Renal pelvis (tissue), 1 donor: ENCODE measurements at regions not wholly inside any gene's neighbourhood (a gene's known extent, or its start where the extent isn't known, plus 50 kb on each side); places are given as distances from the start of the nearest gene placed in this dataset.

Source experiments
- DNase-seq: peaks from one replicate; pipeline ENCODE4 v3.0.0-alpha.2; 2013

DNA sequence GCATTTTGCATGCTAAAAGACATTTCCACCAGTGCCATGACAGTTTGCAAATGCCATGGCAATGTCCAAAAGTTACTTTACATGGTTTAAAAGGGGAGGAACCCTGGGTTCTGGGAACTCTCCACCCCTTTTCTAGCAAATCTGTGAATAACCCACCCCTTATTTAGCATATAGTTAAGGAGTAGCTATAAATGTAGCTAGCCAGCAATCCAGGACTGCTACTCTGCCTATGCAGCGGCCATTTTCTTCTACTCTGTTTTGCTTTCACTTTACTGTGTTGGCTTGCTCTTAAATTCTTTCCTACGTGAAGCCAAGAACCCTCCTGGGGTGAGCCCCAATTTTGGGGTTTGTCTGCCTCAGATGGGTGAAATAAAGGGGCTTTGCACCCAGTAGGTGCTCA is 141.0 kb downstream of the PTPN11 start:
- no peak for DNase-seq

DNA sequence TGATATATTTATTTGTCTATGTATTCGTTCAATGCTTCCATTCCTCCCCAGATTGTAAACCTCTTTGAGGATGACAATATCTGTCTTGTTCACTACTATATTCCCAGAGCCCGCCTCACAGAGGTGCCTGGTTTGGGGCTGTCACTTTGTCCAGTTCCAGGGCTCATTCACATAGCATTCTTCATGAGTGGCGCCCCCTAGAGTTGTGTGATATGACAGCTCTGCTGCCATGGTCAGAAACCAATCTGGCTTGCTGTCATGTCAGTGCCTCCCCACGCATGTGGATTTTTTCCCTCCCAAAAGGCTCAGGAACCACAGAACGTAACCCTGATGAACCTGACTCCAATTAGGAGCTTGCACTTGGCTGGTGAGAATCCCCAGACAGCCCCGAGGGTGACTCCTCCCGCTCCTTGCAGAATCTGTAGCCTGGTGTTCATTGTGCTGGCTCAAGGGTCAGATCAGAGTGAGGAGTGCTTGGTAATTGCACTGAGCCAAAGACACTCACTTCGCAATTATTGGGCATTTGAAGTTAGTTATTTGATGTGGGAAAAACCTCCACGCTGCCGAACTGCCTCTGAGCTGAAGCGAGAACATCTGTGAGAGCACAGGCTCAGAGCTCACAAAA is 145.5 kb downstream of the PTPN11 start:
- DNase-seq: no peak

- DNase-seq: no peak
These were observed 149.9 kb downstream of the PTPN11 start for GRCh38 chr12:112568641-112569040.

DNA sequence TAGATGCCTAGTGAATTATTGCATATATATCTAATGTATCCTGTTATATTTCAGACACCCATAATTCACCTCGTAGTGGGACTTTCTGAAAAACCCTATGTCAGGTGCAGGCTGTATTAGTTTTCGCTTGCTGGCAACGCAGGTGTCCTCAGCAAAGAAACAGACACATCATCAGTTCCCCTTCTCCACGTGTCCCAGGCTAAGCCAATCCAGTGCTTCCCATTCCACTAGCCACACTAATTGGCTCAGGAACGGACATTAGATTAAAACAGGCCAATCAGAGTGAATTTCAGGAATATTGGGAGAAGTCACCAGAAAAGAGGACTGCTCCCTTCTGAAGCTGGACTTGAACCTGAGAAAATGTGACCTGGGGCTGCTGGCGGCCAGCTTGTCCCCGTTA is 151.3 kb downstream of the PTPN11 start:
- DNase-seq: no peak

DNA sequence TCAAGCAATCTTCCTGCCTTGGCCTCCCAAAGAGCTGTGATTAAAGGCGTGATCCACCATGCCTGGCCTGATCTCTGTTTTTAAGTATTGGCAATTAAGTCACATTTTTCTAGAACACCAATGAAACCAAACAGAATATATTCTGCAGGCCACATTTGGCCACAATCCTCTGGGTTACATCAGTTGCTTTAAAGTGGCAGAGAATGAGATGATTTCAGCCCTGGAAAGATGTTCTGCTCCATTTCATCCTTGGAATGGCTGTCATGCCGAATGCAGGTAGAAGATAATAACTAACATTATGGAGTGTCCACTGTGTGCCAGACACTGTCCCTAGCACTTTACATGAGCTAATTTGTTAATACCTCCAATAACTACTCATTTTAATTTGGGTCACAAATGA is 154.4 kb downstream of the PTPN11 start:
- DNase-seq: no peak

GRCh38 chr12:112574896-112575558 is 156.3 kb downstream of the PTPN11 start:
- DNase-seq: no peak

- DNase-seq: no peak
These were observed 156.9 kb downstream of the PTPN11 start for GRCh38 chr12:112575559-112576067.

DNA sequence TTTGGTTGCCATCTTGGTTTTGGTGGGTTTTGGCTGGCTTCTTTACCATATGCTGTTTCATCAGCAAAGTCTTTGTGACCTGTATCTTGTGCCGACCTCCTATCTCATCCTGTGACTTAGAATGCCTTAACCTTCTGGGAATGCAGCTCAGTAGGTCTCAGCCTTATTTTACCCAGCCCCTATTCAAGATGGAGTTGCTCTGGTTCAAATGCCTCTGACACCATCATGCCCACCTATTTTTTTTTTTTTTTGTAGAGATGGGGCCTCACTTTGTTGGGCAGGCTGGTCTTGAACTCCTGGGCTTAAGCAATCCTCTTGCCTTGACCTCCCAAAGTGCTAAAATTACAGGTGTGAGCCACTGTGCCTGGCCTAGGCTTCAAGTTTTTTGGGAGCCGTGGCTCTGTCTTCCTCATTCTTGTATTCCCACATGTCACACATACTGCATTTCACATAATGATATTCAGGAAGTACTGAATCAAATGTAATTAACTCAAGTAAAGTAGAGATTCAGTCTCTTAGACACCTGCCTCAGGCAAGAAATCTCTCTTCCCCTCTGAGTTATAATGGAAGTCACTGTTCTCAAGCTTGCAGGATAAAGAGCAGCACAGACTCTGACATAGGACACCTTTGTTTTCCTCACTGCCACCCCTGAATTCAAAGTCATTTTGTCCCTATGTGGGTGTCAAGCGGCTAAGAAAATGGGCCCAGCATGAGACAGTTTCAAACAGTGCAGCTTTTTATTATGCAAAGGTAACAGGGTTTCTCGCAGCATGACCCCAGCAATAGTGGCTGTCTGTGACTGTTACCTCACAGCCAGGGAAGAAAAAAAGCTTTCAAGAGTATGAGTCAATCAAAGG is 159.0 kb downstream of the PTPN11 start:
- no peak for DNase-seq

GRCh38 chr12:112584266-112584722 is 165.5 kb downstream of the PTPN11 start:
- DNase-seq: no peak

GRCh38 chr12:112586148-112586783 is 167.5 kb downstream of the PTPN11 start:
- no peak for DNase-seq

- no peak for DNase-seq
These were observed 170.5 kb downstream of the PTPN11 start for GRCh38 chr12:112589275-112589674.

- no peak for DNase-seq
These were observed 171.5 kb downstream of the PTPN11 start for GRCh38 chr12:112590281-112590680.

- no peak for DNase-seq
These were observed 172.7 kb downstream of the PTPN11 start for GRCh38 chr12:112591488-112591887.

- DNase-seq: no peak
These were observed 176.7 kb downstream of the PTPN11 start for GRCh38 chr12:112595410-112595809.

- DNase-seq: no peak
These were observed 179.2 kb downstream of the PTPN11 start for GRCh38 chr12:112597986-112598385.

GRCh38 chr12:112598626-112599025 is 179.9 kb downstream of the PTPN11 start:
- no peak for DNase-seq

GRCh38 chr12:112599871-112600270 is 181.1 kb downstream of the PTPN11 start:
- DNase-seq: no peak

DNA sequence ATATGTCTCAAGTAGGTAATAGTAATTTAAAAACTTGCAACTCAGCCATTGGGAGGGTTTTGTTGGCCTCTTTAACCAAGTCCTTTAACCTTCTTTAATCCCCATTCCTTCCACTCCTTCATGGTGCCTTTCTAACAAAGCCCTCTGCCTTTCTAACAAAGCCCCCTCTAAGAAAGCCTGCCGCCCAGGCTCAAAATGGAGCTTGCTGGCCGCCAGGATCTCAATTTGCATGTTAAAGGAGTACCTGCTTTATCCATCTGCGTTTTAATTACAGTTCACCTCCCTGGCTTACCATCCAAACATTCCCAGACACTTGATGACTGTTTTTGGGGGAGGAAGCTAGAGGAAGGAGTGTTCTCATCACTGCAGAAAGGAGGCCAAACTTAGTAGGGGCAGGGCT is 183.4 kb downstream of the PTPN11 start:
- DNase-seq: no peak

GRCh38 chr12:112606611-112607365 is 184.8 kb upstream of the RPH3A start:
- no peak for DNase-seq

DNA sequence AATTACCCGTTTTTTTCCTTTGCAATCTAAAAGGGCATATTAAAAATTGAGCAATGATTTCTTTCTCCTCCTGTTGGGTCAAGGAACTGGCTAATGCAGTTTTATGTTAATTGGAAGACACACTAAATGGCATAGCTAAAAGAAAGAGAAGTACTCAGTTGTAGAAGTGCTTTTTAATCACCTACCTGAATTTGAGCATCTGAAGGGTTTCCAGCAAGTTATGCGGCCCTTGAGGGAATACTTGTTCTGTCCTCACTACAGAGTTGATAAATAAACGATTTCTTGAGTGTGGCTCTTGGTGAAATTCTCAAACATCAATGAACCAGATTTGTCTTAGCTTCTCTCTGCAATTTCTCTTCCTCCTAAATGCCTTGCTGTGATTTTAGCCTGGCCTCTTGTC is 184.1 kb upstream of the RPH3A start:
- DNase-seq: no peak

GRCh38 chr12:112611908-112612307 is 179.6 kb upstream of the RPH3A start:
- no peak for DNase-seq
